HG03175 (cell line): ENCODE measurements at regions not wholly inside any gene's neighbourhood (a gene's known extent, or its start where the extent isn't known, plus 50 kb on each side); places are given as distances from the start of the nearest gene placed in this dataset.
A peak's percentile ranks its signal among the peaks of the same experiment; 100 is the strongest.
"Not testable (repeated sequence)": the region's sequence is repeated elsewhere in the genome, so short reads cannot be mapped to it uniquely, and the experiment has no call there.

ENCODE experiments used
- ATAC-seq: cut with Tn5 transposase; IDR thresholded peaks from one replicate; pipeline ENCODE4 v1.9.1; 2021; ENCODE audit warnings: mild to moderate bottlenecking, moderate library complexity; ENCODE audit not compliant: unreplicated experiment

DNA sequence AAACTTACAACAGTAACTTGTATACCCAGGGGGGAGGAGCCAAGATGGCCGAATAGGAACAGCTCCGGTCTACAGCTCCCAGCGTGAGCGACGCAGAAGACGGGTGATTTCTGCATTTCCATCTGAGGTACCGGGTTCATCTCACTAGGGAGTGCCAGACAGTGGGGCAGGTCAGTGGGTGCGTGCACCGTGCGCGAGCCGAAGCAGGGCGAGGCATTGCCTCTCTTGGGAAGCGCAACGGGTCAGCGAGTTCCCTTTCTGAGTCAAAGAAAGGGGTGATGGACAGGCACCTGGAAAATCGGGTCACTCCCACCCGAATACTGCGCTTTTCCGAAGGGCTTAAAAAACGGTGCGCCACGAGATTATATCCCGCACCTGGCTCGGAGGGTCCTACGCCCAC, 278.8 kb downstream of the FAM47B start:
- ATAC-seq, result not testable (repeated sequence)

GRCh38 chrX:35244088-35244741, 301.6 kb downstream of the FAM47B start:
- ATAC-seq, result no peak

- ATAC-seq, result no peak
Measured at GRCh38 chrX:35244796-35245508, 302.4 kb downstream of the FAM47B start.

DNA sequence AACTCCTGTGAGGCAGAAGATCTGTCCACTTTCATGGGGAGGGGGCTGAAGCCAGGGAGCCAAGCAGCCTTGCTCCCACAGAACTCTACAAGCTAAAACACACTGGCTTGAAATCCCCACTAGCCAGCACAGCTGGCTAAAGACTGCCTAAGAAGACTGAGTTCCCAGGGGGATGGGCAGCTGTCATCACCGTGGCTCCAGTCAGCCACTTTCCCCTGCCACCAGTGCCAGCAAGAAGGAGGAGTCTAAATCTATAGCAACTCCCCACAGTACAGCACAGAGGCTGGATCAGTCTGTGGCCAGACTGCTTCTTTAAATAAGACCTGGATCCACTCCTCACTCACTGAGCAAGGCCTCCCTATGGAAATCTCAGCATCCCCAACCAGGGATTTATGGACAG, 308.6 kb downstream of the FAM47B start:
- no peak for ATAC-seq

DNA sequence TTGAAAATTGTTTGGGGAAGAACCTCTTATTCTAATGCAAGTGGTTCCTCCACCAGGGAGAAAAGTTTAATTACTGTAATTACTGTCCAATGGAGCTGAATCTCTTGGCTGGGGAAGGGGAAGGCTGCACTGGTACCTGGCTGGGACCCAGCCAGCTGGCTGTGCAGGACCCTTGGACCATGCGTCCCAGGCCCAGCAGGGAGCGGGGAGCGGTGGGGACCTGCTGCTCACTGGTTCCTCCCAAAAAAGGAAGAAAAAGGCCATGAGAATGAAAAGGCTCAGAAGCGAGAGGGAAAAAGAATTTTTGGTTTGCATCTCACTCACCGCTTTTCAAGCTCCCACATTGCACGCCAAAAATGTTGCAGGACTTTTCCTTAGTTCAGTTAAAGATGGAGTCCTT, 333.5 kb downstream of the FAM47B start:
- no peak for ATAC-seq

DNA sequence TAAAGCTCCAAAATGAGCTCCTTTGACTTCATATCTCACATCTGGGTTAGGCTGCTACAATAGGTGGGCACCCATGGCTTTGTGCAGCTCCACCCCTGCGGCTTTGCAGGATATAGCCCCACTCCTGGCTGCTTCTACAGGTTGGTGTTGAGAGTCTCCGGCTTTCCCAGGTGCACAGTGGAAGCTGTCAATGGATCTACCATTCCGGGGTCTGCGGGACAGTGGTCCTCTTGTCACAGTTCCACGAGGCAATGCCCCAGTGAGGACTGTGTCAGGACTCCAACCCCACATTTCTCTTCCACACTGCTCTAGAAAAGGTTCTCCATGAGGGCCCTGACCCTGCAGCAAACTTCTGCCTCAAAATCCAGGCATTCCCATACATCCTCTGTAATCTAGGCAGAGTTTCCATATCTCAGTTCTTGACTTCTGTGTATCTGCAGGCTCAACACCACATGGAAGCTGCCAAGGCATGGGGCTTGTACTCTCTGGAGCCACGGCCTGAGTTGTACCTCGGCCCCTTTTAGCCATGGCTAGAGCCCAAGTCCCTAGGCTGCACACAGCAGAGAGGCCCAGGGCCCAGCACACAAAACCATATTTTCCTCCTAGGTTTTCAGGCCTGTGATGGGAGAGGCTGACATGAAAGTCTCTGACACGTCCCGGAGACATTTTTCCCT, 342.8 kb downstream of the FAM47B start:
- no peak for ATAC-seq

DNA sequence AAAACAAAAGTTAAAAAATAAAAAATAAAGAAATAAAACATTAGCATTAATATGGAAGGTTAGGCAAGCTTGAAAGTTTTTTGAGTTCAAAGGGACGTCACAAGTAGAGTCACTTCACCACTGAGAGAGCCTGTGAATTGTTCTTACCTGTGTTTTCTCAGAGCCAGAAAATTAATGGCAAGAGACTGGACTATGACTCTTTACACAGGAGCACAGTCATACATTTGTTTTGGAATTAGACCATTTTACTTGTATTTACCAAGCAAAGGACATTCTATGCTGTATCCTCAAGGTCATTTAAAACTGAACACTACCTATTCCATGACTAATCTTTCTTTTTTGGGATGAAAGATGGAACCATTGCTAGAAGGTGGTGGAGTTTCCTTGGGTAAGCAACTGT, 346.1 kb downstream of the FAM47B start:
- no peak for ATAC-seq

- no peak for ATAC-seq
Measured at GRCh38 chrX:35289952-35290351, 347.4 kb downstream of the FAM47B start.

DNA sequence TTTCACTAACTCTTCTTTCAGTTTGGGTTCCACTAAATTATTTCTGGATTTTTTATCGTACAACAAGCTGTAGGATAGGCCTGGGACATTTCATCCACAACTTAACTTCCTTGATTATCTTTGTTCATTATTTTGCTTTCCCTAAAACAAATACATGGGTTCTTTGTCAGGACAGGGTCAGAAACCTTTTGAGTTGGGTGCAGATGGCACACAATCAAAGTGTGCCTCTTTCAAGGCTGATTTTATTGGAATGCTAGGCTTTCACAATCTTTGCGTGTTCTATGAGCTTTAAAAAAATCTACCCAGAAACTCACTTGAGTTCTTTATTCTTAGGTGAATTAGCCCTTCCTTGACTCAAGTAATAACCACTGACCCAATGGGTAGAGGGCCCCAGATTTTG, 348.4 kb downstream of the FAM47B start:
- no peak for ATAC-seq

DNA sequence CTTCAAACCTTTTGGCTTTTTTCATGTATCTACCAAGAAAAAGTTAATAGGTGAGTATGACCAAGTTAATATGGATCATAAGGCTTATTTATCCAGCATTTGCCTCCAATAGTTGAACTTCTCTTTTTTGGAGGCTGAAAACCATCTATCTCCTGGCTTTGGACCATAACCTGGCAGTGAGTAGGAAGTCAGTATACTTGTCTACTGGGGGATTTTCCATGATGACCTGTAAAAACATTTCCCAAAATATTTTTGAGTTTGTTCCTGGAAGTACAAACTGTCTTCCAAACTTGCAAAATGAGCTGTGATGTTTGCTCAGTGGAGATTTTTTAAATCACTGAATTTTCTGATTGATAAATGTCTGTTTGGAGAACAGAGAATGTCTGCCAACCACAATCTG, 349.9 kb downstream of the FAM47B start:
- ATAC-seq, result no peak

- not testable (repeated sequence) for ATAC-seq
Measured at GRCh38 chrX:35305037-35305436, 362.4 kb downstream of the FAM47B start.

DNA sequence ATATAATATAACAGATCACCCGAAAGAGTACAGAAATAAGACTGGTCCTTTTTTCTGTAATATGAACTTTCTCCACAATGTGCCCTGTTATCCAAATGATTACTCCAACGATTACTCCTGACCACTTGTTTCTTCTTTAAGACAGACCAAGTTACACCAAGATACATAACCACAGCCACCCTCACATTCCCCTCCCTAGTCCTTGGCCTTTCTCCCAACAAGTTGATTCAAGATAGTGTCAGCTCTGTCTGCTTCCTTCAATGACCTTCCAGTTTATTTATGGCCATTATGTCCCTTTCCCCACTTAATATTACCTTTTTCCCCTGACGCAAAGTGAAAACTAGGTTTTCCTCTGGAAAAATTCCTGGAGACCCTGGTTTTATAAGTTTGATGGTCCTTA, 397.2 kb downstream of the FAM47B start:
- ATAC-seq, result no peak

DNA sequence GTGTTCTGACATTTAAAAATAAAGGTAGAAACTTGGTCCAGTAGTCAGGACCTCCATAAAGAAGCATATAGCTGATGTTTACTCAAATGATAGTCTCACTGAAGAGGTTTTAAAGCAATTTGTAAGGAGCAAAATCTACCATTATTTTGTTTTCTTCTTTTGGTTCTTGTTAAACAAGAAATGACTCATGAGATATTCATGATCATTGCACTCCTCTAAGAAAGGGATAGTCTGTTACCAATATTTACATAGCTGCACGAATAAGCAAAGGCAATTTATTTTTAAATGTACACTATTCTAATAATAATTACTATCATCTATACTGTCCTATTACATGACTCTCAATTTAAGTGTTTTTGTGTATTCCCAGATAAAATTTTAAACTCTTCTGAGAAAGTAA, 397.9 kb downstream of the FAM47B start:
- no peak for ATAC-seq

- ATAC-seq, result no peak
Measured at GRCh38 chrX:35351212-35351611, 408.6 kb downstream of the FAM47B start.

- ATAC-seq, result no peak
Measured at GRCh38 chrX:35351795-35352483, 409.3 kb downstream of the FAM47B start.

DNA sequence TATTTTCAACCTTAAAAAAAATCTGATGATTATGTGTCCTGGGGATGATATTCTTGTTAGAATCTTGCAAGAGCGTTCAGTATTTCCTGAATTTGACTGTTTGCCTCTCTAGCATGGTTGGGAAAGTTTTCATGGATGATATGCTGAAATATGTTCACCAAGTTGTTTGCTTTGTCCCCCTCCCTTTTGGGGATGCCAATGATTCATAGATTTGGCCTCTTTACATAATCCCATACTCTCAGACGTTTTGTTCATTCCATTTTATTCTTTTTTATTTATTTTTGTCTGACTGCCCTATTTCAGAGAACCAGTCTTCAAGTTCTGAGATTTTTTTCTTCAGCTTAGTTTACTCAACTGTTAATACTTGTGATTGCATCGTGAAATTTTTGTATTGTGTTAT, 415.1 kb downstream of the FAM47B start:
- no peak for ATAC-seq

DNA sequence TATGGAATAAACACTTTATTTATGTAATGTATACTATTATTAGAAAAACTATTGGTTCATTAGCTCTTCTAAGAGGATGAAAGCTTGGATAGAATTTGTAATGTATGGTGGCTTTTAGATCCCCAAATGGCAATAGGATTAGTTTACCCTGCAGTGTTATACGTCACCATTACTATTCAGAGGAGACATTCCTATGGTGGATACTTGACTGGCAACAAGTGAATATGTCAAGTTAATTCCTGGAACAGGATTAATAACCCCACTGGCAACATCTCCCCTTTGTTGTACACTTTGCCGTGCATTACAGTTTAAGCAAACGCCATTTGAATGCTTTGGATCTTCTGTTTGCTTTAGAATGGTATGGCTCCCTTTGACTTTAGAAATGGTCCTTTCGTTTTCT, 420.3 kb downstream of the FAM47B start:
- no peak for ATAC-seq

DNA sequence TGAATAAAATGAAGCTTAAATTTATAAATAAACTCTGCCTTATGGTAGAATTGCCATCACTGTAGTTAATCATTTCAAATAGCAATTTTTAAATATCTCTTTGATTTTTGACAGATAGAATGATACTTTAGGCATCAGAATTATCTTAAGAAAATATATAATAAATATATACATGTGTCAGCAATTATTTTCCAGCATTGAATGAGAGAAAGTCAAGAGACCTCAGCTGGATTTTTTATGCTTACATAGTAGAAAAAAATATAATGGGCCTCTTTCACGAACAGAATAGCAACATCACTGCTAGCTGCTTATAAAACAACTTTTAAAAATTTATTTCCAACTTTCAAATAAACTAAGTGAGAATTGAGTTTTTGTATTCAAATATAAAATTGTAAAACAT, 424.0 kb upstream of the MAGEB16 start:
- no peak for ATAC-seq

DNA sequence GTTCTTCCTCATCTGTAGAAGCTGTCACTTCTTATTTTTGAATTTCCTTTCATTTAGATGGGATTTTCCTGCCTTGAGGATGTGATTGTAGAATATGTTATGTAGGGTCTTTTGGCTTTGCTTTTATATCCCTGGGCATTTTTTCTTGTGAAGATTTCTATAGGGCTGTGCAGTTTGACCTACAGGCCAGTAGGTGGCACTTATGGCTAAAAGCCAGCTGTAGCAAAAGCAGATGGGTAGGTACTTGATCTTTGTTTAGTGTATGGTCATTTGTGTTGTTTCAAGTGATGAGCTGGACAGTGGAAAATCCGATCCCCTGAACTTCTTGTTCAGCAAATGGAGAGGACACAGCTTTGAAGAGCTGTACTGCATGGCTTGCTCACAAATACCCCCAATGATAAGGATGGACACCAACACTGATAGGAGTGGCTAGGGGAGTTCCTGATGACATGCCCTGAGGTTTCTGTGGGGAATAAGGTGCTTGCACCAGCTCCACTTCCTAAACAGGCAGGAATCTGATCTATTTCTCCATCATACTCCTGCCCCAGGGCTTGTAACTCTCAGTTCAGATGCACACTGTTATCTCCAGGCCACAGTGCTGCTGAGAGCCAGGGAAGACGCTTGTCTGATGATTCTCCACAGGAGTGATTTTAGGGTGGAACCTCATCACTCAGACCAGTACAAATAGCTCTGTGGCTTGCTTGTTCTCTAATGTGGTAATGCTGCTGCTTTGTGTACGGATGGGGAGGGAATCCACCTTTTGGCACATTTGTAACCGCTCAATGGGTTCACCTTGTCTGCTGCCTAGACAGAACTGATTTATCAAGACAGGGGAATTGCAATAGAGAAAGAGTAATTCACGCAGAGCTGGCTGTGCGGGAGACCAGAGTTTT, 417.1 kb upstream of the MAGEB16 start:
- peak; percentile 70 for ATAC-seq

- not testable (repeated sequence) for ATAC-seq
Measured at GRCh38 chrX:35381709-35382108, 416.4 kb upstream of the MAGEB16 start.

DNA sequence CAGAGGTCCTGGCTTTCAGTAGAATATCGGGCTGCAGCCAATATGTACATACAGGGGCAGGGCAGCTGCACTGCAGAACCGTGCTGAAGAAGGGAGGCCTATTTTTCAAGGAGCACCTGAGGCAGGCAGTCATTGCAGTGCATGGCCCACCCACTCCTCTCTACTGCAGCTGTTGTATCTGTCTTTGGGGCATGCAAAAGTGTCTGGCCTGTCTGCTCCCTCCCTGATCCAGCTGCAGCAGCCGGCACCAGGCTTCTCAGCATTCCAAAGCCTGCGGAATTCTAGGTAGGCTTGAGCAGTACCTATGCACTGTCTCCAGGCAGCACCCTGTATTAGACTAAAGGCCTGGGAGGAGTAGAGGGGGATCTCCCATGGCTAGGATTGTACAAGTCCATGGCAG, 415.2 kb upstream of the MAGEB16 start:
- no peak for ATAC-seq
